ENCODE measurements at regions not wholly inside any gene's neighbourhood (a gene's known extent, or its start where the extent isn't known, plus 50 kb on each side); places are given as distances from the start of the nearest gene placed in this dataset.

DNA sequence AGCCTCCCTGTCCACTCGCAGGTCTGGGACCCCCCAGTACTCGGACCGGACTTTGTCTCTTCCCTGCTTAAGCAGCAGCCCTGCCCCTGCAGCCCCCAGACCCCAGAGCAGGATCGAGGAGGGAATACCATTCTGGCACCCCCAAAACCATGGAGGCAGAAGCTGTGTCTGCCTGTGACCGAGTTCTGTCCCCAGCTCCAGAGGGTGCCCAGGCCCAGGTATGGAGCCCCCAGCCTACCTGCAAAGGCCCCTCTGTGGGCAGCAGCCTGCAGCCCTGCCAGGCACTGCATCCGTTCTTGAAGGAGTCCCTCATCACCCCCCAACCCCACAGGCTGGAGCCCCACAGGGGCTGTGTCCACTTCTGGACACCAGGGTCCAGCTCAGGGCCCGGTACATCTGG is 163.8 kb downstream of the BRD1 start:
- no peak overlapping the region for H3K27ac ChIP-seq (ENCODE audit: extremely low read depth, low read depth, low read length)
- TF ChIP-seq, protein P1, sequence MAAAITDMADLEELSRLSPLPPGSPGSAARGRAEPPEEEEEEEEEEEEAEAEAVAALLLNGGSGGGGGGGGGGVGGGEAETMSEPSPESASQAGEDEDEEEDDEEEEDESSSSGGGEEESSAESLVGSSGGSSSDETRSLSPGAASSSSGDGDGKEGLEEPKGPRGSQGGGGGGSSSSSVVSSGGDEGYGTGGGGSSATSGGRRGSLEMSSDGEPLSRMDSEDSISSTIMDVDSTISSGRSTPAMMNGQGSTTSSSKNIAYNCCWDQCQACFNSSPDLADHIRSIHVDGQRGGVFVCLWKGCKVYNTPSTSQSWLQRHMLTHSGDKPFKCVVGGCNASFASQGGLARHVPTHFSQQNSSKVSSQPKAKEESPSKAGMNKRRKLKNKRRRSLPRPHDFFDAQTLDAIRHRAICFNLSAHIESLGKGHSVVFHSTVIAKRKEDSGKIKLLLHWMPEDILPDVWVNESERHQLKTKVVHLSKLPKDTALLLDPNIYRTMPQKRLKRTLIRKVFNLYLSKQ (tag by site-specific recombination; IDR thresholded peaks at IDR 0.05; ENCODE audit: borderline replicate concordance) = no peak
- TF ChIP-seq ZNF292 (tag by site-specific recombination; IDR thresholded peaks at IDR 0.05; ENCODE audit: borderline replicate concordance, low read depth) (no peak), ZNF585B (tag by site-specific recombination; IDR thresholded peaks at IDR 0.05) (no peak), GLIS2 (tag by site-specific recombination; IDR thresholded peaks at IDR 0.05) (no peak), ZNF174 (tag by site-specific recombination; IDR thresholded peaks at IDR 0.05) (no peak), ZNF791 (tag by site-specific recombination; IDR thresholded peaks at IDR 0.05) (no peak), ZXDB (tag by site-specific recombination; IDR thresholded peaks at IDR 0.05) (no peak), ZNF792 (tag by site-specific recombination; IDR thresholded peaks at IDR 0.05) (no peak), ZFHX2 (tag by site-specific recombination; conservative IDR thresholded peaks at IDR 0.05) (no peak), ZNF510 (tag by site-specific recombination; IDR thresholded peaks at IDR 0.05; ENCODE audit: insufficient replicate concordance) (no peak), ZFP3 (tag by site-specific recombination; IDR thresholded peaks at IDR 0.05; ENCODE audit: low read depth) (no peak), ZNF248 (tag by site-specific recombination; IDR thresholded peaks at IDR 0.05) (no peak), ZNF239 (tag by site-specific recombination; IDR thresholded peaks at IDR 0.05) (no peak), KLF9 (tag by site-specific recombination; IDR thresholded peaks at IDR 0.05; ENCODE audit: low read depth) (no peak), ZNF132 (tag by site-specific recombination; IDR thresholded peaks at IDR 0.05; ENCODE audit: borderline replicate concordance) (no peak), WT1 (tag by site-specific recombination; IDR thresholded peaks at IDR 0.05) (no peak)
- TF ChIP-seq, protein P2, sequence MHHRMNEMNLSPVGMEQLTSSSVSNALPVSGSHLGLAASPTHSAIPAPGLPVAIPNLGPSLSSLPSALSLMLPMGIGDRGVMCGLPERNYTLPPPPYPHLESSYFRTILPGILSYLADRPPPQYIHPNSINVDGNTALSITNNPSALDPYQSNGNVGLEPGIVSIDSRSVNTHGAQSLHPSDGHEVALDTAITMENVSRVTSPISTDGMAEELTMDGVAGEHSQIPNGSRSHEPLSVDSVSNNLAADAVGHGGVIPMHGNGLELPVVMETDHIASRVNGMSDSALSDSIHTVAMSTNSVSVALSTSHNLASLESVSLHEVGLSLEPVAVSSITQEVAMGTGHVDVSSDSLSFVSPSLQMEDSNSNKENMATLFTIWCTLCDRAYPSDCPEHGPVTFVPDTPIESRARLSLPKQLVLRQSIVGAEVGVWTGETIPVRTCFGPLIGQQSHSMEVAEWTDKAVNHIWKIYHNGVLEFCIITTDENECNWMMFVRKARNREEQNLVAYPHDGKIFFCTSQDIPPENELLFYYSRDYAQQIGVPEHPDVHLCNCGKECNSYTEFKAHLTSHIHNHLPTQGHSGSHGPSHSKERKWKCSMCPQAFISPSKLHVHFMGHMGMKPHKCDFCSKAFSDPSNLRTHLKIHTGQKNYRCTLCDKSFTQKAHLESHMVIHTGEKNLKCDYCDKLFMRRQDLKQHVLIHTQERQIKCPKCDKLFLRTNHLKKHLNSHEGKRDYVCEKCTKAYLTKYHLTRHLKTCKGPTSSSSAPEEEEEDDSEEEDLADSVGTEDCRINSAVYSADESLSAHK (tag by site-specific recombination; IDR thresholded peaks at IDR 0.05) = no peak
- TF ChIP-seq, protein P3, sequence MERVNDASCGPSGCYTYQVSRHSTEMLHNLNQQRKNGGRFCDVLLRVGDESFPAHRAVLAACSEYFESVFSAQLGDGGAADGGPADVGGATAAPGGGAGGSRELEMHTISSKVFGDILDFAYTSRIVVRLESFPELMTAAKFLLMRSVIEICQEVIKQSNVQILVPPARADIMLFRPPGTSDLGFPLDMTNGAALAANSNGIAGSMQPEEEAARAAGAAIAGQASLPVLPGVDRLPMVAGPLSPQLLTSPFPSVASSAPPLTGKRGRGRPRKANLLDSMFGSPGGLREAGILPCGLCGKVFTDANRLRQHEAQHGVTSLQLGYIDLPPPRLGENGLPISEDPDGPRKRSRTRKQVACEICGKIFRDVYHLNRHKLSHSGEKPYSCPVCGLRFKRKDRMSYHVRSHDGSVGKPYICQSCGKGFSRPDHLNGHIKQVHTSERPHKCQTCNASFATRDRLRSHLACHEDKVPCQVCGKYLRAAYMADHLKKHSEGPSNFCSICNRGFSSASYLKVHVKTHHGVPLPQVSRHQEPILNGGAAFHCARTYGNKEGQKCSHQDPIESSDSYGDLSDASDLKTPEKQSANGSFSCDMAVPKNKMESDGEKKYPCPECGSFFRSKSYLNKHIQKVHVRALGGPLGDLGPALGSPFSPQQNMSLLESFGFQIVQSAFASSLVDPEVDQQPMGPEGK (tag by site-specific recombination; IDR thresholded peaks at IDR 0.05) = no peak
- TF ChIP-seq, protein P4, sequence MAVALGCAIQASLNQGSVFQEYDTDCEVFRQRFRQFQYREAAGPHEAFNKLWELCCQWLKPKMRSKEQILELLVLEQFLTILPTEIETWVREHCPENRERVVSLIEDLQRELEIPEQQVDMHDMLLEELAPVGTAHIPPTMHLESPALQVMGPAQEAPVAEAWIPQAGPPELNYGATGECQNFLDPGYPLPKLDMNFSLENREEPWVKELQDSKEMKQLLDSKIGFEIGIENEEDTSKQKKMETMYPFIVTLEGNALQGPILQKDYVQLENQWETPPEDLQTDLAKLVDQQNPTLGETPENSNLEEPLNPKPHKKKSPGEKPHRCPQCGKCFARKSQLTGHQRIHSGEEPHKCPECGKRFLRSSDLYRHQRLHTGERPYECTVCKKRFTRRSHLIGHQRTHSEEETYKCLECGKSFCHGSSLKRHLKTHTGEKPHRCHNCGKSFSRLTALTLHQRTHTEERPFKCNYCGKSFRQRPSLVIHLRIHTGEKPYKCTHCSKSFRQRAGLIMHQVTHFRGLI (tag by site-specific recombination; IDR thresholded peaks at IDR 0.05) = no peak
- TF ChIP-seq, protein P5, sequence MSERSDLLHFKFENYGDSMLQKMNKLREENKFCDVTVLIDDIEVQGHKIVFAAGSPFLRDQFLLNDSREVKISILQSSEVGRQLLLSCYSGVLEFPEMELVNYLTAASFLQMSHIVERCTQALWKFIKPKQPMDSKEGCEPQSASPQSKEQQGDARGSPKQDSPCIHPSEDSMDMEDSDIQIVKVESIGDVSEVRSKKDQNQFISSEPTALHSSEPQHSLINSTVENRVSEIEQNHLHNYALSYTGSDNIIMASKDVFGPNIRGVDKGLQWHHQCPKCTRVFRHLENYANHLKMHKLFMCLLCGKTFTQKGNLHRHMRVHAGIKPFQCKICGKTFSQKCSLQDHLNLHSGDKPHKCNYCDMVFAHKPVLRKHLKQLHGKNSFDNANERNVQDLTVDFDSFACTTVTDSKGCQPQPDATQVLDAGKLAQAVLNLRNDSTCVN (tag by site-specific recombination; optimal IDR thresholded peaks at IDR 0.05) = no peak
- H3K4me3 ChIP-seq (ENCODE audit: low read depth, low read length) = no peak overlapping the region
- no peaks in the 10 kb centered on the region for H3K36me3 ChIP-seq (ENCODE audit: control insufficient read depth in 2 of 2, insufficient read depth in 1 of 2, low read length in 2 of 2)
- no peaks in the 10 kb centered on the region for H3K4me1 ChIP-seq (ENCODE audit: control insufficient read depth, insufficient read depth, low read length)
- POLR2A ChIA-PET = no interaction called here
- CTCF ChIA-PET = no interaction called here
- no peaks in the 10 kb centered on the region for H3K9me3 ChIP-seq (ENCODE audit: control insufficient read depth, insufficient read depth, low read depth, low read length)
